A549 (cell line): ENCODE measurements at regions not wholly inside any gene's neighbourhood (a gene's known extent, or its start where the extent isn't known, plus 50 kb on each side); places are given as distances from the start of the nearest gene placed in this dataset.

Experiments used
- CTCF ChIP-seq: fragments of >200 bp; sonication (Bioruptor Twin); formaldehyde crosslinking; IDR thresholded peaks from 3 replicates; pipeline ENCODE4 v1.5.1; 2016
- MAZ ChIP-seq: fragments of 150-350 bp; IDR thresholded peaks from 2 replicates; pipeline ENCODE4 v1.6.1; 2014; ENCODE audit warnings: antibody characterized with exemption, low read depth, low read length, borderline replicate concordance
- REST ChIP-seq: fragments of 200-600 bp; sonication (generic); IDR thresholded peaks from 2 replicates; pipeline ENCODE4 v1.6.1; 2016; ENCODE audit warnings: antibody characterized with exemption, mild to moderate bottlenecking, moderate library complexity
- USF2 ChIP-seq: fragments of 450-650 bp; IDR thresholded peaks from 2 replicates; pipeline ENCODE4 v1.6.1; 2014; ENCODE audit warnings: antibody characterized with exemption
- ZC3H11A ChIP-seq: fragments of 450-650 bp; IDR thresholded peaks from 2 replicates; pipeline ENCODE4 v1.6.1; 2014; ENCODE audit warnings: antibody characterized with exemption, mild to moderate bottlenecking

GRCh38 chr17:69958063-69958462 lies 117.0 kb upstream of the KCNJ16 start:
- TF ChIP-seq CTCF = no peak
- no peak for TF ChIP-seq ZC3H11A
- TF ChIP-seq MAZ = no peak
- no peak for TF ChIP-seq REST
- TF ChIP-seq USF2 = no peak
